Testis (tissue), 2 donors: ENCODE measurements at regions not wholly inside any gene's neighbourhood (a gene's known extent, or its start where the extent isn't known, plus 50 kb on each side); places are given as distances from the start of the nearest gene placed in this dataset.

Source experiments
- CTCF ChIP-seq, 3 experiments: fragments of 450-650 bp in 2 of 3; fragments of 200-600 bp in 1 of 3; sonication (generic) in 1 of 3; IDR thresholded peaks; one replicate each; pipeline ENCODE4 v1.5.1; 2016 to 2019; ENCODE audit warnings: antibody characterized with exemption in 3 of 3, mild to moderate bottlenecking in 2 of 3, moderate library complexity in 1 of 3
- POLR2A ChIP-seq: fragments of 450-650 bp; IDR thresholded peaks from one replicate; pipeline ENCODE4 v1.6.1; 2017; ENCODE audit warnings: antibody characterized with exemption, mild to moderate bottlenecking, moderate library complexity

GRCh38 chr5:167771571-167771970, 519.9 kb upstream of the WWC1 start:
- no peak for TF ChIP-seq CTCF (IDR thresholded peaks at IDR 0.05)
- no peak for TF ChIP-seq POLR2A
